ENCODE measurements at regions not wholly inside any gene's neighbourhood (a gene's known extent, or its start where the extent isn't known, plus 50 kb on each side); places are given as distances from the start of the nearest gene placed in this dataset.

DNA sequence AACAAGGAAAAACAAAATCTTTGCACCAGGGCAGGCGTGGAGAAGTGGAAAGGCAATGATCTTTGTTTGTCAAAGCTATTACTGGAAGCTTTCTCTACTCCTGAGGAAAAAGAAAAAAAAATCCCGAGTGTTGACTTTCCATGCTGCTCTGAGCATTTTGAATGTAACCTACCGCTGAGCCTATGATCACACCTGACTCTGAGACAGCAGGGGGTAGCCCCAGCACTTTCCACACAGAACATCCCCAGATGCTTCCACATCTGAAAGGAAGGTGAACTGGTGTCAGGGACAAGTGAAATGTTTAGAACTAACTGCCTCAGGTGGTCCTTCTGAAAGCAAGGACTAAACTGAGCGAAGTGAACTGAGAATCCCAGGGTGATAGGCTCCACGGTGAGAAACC lies 1315.1 kb upstream of the DDX18 start (continued):
- TF ChIP-seq, protein P1, sequence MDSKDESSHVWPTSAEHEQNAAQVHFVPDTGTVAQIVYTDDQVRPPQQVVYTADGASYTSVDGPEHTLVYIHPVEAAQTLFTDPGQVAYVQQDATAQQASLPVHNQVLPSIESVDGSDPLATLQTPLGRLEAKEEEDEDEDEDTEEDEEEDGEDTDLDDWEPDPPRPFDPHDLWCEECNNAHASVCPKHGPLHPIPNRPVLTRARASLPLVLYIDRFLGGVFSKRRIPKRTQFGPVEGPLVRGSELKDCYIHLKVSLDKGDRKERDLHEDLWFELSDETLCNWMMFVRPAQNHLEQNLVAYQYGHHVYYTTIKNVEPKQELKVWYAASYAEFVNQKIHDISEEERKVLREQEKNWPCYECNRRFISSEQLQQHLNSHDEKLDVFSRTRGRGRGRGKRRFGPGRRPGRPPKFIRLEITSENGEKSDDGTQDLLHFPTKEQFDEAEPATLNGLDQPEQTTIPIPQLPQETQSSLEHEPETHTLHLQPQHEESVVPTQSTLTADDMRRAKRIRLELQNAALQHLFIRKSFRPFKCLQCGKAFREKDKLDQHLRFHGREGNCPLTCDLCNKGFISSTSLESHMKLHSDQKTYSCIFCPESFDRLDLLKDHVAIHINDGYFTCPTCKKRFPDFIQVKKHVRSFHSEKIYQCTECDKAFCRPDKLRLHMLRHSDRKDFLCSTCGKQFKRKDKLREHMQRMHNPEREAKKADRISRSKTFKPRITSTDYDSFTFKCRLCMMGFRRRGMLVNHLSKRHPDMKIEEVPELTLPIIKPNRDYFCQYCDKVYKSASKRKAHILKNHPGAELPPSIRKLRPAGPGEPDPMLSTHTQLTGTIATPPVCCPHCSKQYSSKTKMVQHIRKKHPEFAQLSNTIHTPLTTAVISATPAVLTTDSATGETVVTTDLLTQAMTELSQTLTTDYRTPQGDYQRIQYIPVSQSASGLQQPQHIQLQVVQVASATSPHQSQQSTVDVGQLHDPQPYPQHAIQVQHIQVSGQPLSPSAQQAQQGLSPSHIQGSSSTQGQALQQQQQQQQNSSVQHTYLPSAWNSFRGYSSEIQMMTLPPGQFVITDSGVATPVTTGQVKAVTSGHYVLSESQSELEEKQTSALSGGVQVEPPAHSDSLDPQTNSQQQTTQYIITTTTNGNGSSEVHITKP (tag by site-specific recombination; IDR thresholded peaks at IDR 0.05), result no peak
- TF ChIP-seq ZSCAN30 (tag by site-specific recombination; IDR thresholded peaks at IDR 0.05) (no peak), ZNF843 (tag by site-specific recombination; IDR thresholded peaks at IDR 0.05) (no peak), KLF9 (tag by site-specific recombination; IDR thresholded peaks at IDR 0.05; ENCODE audit: low read depth) (no peak)
- TF ChIP-seq, protein P2, sequence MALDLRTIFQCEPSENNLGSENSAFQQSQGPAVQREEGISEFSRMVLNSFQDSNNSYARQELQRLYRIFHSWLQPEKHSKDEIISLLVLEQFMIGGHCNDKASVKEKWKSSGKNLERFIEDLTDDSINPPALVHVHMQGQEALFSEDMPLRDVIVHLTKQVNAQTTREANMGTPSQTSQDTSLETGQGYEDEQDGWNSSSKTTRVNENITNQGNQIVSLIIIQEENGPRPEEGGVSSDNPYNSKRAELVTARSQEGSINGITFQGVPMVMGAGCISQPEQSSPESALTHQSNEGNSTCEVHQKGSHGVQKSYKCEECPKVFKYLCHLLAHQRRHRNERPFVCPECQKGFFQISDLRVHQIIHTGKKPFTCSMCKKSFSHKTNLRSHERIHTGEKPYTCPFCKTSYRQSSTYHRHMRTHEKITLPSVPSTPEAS (tag by site-specific recombination; IDR thresholded peaks at IDR 0.05), result no peak

DNA sequence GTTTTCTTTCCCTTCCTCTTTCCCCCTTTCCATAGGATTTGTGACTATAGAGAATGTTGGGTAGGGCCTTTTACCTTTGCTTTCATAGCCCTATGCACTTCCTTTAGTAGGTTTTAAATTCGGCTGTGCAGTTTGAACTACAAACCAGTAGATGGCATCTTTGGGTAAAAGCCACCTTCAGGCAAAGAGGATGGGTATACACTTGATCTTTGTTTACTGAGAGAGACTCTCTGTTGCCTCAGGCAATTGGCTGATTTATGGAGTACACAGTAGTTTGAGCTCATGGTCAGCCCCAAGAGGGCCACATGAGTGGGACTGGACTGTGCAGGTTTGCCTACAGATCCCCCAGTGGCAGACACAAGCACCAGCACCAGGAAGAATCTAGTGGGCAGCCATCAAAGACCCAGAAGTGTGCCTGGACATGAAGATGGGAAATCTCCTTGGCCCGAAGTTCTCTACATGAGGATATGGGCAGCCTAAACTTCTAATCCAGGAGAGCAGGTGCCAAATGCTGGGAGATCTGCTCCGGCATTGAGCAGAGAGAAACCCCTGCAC lies 1304.3 kb upstream of the DDX18 start:
- Histone ChIP-seq H3K9me3 (ENCODE audit: control insufficient read depth, insufficient read depth, low read depth, low read length) (no peaks in the 10 kb centered on the region), H3K27ac (ENCODE audit: extremely low read depth, low read depth, low read length) (no peak overlapping the region), H3K36me3 (ENCODE audit: control insufficient read depth in 2 of 2, insufficient read depth in 1 of 2, low read length in 2 of 2) (no peaks in the 10 kb centered on the region), H3K4me1 (ENCODE audit: control insufficient read depth, insufficient read depth, low read length) (no peaks in the 10 kb centered on the region), H3K4me3 (ENCODE audit: low read depth, low read length) (no peak overlapping the region)
- TF ChIP-seq ZNF561 (tag by site-specific recombination; IDR thresholded peaks at IDR 0.05; ENCODE audit: borderline replicate concordance), result no peak
- CTCF ChIA-PET, result interaction anchor here (0.6 to 0.7 kb wide), 2 partner anchors 451 to 741 kb away, joined by 3 to 4 read pairs; no protein-coding TSS in a partner anchor
- POLR2A ChIA-PET, result no interaction called here

DNA sequence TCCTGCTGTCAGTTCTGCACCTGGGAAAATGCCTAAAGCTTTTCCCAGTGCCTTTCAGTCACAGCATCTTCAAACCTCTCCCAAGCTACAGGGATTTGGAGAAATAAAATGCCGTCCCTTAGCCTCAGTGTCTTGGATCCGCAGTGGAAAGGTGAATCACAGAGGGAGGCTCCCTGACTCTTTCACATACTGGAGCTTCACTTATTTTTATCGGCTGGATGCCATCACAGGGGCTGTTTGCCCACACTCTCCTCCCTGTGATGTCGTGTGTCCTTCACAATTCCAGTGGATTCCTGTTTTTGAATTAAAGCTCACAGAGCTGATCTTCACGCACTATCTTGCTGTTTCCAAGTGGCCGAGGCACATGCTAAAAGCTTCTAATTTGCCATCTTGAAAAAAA lies 1303.1 kb upstream of the DDX18 start:
- TF ChIP-seq ZNF404 (tag by site-specific recombination; IDR thresholded peaks at IDR 0.05) (no peak), ZNF10 (tag by site-specific recombination; IDR thresholded peaks at IDR 0.05) (no peak), ZNF223 (tag by site-specific recombination; IDR thresholded peaks at IDR 0.05) (no peak), BCL11A (tag by site-specific recombination; IDR thresholded peaks at IDR 0.05; ENCODE audit: low read depth) (no peak), ZFP3 (tag by site-specific recombination; IDR thresholded peaks at IDR 0.05; ENCODE audit: low read depth) (no peak), TRIM28 (IDR thresholded peaks at IDR 0.05; ENCODE audit: borderline replicate concordance, low read length) (no peak), KLF1 (tag by site-specific recombination; IDR thresholded peaks at IDR 0.05) (no peak), ZNF19 (tag by site-specific recombination; IDR thresholded peaks at IDR 0.05; ENCODE audit: low read depth) (no peak), ZNF510 (tag by site-specific recombination; IDR thresholded peaks at IDR 0.05; ENCODE audit: insufficient replicate concordance) (no peak), YY2 (tag by site-specific recombination; IDR thresholded peaks at IDR 0.05) (no peak)
- TF ChIP-seq, protein P3, sequence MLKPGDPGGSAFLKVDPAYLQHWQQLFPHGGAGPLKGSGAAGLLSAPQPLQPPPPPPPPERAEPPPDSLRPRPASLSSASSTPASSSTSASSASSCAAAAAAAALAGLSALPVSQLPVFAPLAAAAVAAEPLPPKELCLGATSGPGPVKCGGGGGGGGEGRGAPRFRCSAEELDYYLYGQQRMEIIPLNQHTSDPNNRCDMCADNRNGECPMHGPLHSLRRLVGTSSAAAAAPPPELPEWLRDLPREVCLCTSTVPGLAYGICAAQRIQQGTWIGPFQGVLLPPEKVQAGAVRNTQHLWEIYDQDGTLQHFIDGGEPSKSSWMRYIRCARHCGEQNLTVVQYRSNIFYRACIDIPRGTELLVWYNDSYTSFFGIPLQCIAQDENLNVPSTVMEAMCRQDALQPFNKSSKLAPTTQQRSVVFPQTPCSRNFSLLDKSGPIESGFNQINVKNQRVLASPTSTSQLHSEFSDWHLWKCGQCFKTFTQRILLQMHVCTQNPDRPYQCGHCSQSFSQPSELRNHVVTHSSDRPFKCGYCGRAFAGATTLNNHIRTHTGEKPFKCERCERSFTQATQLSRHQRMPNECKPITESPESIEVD (tag by site-specific recombination; IDR thresholded peaks at IDR 0.05), result no peak
- TF ChIP-seq, protein P4, sequence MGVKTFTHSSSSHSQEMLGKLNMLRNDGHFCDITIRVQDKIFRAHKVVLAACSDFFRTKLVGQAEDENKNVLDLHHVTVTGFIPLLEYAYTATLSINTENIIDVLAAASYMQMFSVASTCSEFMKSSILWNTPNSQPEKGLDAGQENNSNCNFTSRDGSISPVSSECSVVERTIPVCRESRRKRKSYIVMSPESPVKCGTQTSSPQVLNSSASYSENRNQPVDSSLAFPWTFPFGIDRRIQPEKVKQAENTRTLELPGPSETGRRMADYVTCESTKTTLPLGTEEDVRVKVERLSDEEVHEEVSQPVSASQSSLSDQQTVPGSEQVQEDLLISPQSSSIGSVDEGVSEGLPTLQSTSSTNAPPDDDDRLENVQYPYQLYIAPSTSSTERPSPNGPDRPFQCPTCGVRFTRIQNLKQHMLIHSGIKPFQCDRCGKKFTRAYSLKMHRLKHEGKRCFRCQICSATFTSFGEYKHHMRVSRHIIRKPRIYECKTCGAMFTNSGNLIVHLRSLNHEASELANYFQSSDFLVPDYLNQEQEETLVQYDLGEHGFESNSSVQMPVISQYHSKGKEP (tag by site-specific recombination; IDR thresholded peaks at IDR 0.05), result no peak
- TF ChIP-seq, protein P5, sequence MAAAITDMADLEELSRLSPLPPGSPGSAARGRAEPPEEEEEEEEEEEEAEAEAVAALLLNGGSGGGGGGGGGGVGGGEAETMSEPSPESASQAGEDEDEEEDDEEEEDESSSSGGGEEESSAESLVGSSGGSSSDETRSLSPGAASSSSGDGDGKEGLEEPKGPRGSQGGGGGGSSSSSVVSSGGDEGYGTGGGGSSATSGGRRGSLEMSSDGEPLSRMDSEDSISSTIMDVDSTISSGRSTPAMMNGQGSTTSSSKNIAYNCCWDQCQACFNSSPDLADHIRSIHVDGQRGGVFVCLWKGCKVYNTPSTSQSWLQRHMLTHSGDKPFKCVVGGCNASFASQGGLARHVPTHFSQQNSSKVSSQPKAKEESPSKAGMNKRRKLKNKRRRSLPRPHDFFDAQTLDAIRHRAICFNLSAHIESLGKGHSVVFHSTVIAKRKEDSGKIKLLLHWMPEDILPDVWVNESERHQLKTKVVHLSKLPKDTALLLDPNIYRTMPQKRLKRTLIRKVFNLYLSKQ (tag by site-specific recombination; IDR thresholded peaks at IDR 0.05; ENCODE audit: borderline replicate concordance), result no peak
- H3K9me3 ChIP-seq (ENCODE audit: control insufficient read depth, insufficient read depth, low read depth, low read length), result no peaks in the 10 kb centered on the region
- ChIA-PET POLR2A (no interaction called here), CTCF (interaction anchor here (0.7 kb wide), 1 partner anchor 185 kb away, joined by 3 read pairs; no protein-coding TSS in a partner anchor)
- H3K27ac ChIP-seq (ENCODE audit: extremely low read depth, low read depth, low read length), result no peak overlapping the region
- no peaks in the 10 kb centered on the region for H3K4me1 ChIP-seq (ENCODE audit: control insufficient read depth, insufficient read depth, low read length)
- no peak overlapping the region for H3K4me3 ChIP-seq (ENCODE audit: low read depth, low read length)
- H3K36me3 ChIP-seq (ENCODE audit: control insufficient read depth in 2 of 2, insufficient read depth in 1 of 2, low read length in 2 of 2), result no peaks in the 10 kb centered on the region

Measured in HEK293 (cell line).